Esophagus squamous epithelium (tissue), 5 donors: ENCODE measurements at regions not wholly inside any gene's neighbourhood (a gene's known extent, or its start where the extent isn't known, plus 50 kb on each side); places are given as distances from the start of the nearest gene placed in this dataset.

Experiments
- DNase-seq: peaks from one replicate; lab custom pipeline; 2025; lab: John Stamatoyannopoulos, UW
- H3K27ac ChIP-seq, 4 donors: fragments of 200-600 bp; sonication (generic); one replicate each; pipeline ENCODE4 v1.5.1; 2016 to 2019; ENCODE audit warnings: mild to moderate bottlenecking in 1 of 4
- H3K27me3 ChIP-seq, 4 donors: fragments of 200-600 bp; sonication (generic); 1 replicate in 3 of 4; 2 replicates in 1 of 4; pipeline versions ENCODE4 v1.5.1 to v1.6.0; 2017 to 2021; ENCODE audit warnings: antibody characterized with exemption in 1 of 4
- H3K36me3 ChIP-seq, 3 donors: fragments of 200-600 bp; sonication (generic); one replicate each; pipeline ENCODE4 v1.5.1; 2016 to 2019
- H3K4me1 ChIP-seq, 3 donors: fragments of 200-600 bp; sonication (generic); one replicate each; pipeline ENCODE4 v1.5.1; 2017 to 2019
- H3K4me3 ChIP-seq, 4 donors: fragments of 200-600 bp; sonication (generic); 1 replicate in 3 of 4; 2 replicates in 1 of 4; pipeline ENCODE4 v1.5.1; 2016 to 2019; ENCODE audit warnings: mild to moderate bottlenecking in 2 of 4, moderate library complexity in 1 of 4
- H3K9me3 ChIP-seq, 3 donors: fragments of 200-600 bp; sonication (generic); one replicate each; pipeline ENCODE4 v1.5.1; 2016 to 2019
- CTCF ChIP-seq, 6 experiments: fragments of 450-650 bp in 4 of 6; fragments of 200-600 bp in 2 of 6; sonication (generic) in 2 of 6; IDR thresholded peaks; one replicate each; pipeline ENCODE4 v1.5.1; 2016 to 2019; ENCODE audit warnings: antibody characterized with exemption in 6 of 6, mild to moderate bottlenecking in 4 of 6, moderate library complexity in 4 of 6
- POLR2A ChIP-seq, 4 donors: fragments of 450-650 bp; IDR thresholded peaks; one replicate each; pipeline ENCODE4 v1.6.1; 2017; ENCODE audit warnings: antibody characterized with exemption in 4 of 4, mild to moderate bottlenecking in 4 of 4, moderate library complexity in 3 of 4
- WGBS, 2 donors: methylation state at CpG; one replicate each; pipeline ENCODE4 v1.1.5; 2018; 5-methylcytosine and 5-hydroxymethylcytosine counted together
- intact Hi-C: fragments of 100-400 bp; cut with DNase I; formaldehyde crosslinking; loops from one replicate; pipeline ENCODE4 v1.15.0; 2022
- donor health status: DM: yes; HTN: yes; CAD: no.

GRCh38 chr9:16960084-16960483 lies 89.6 kb upstream of the BNC2 start:
- Histone ChIP-seq H3K36me3 (no peaks in the 10 kb centered on the region), H3K27ac (no peak overlapping the region), H3K4me3 (no peak overlapping the region), H3K9me3 (no peaks in the 10 kb centered on the region), H3K4me1 (no peaks in the 10 kb centered on the region), H3K27me3 (no peaks in the 10 kb centered on the region)
- TF ChIP-seq POLR2A (IDR thresholded peaks at IDR 0.05): no peak
- no peak for TF ChIP-seq CTCF (IDR thresholded peaks at IDR 0.05)
- intact Hi-C loops: no loop called here
- DNase-seq: no peak
- WGBS, 2 donors: 30% methylated on average over 2 of the region's 2 CpGs; no CpG with 5 or more reads in 1 of the 2 donors

GRCh38 chr9:16959391-16959790 lies 88.9 kb upstream of the BNC2 start:
- Histone ChIP-seq H3K36me3 (no peaks in the 10 kb centered on the region), H3K4me1 (no peaks in the 10 kb centered on the region), H3K27ac (no peak overlapping the region), H3K9me3 (no peaks in the 10 kb centered on the region), H3K4me3 (no peak overlapping the region), H3K27me3 (no peaks in the 10 kb centered on the region)
- intact Hi-C loops: no loop called here
- no peak for TF ChIP-seq CTCF (IDR thresholded peaks at IDR 0.05)
- no peak for TF ChIP-seq POLR2A (IDR thresholded peaks at IDR 0.05)
- no peak for DNase-seq

GRCh38 chr9:16954040-16954439 lies 83.6 kb upstream of the BNC2 start:
- no peak for DNase-seq
- Histone ChIP-seq H3K9me3 (no peaks in the 10 kb centered on the region), H3K36me3 (no peaks in the 10 kb centered on the region), H3K4me3 (no peak overlapping the region), H3K27me3 (no peaks in the 10 kb centered on the region), H3K4me1 (no peaks in the 10 kb centered on the region), H3K27ac (no peak overlapping the region)
- WGBS, 2 donors: 85 to 89% methylated on average over 2 of the region's 2 CpGs
- intact Hi-C loops: no loop called here
- TF ChIP-seq CTCF (IDR thresholded peaks at IDR 0.05): no peak
- no peak for TF ChIP-seq POLR2A (IDR thresholded peaks at IDR 0.05)

- TF ChIP-seq POLR2A (IDR thresholded peaks at IDR 0.05) (no peak), CTCF (IDR thresholded peaks at IDR 0.05) (no peak)
- no peak for DNase-seq
- H3K36me3 ChIP-seq: no peaks in the 10 kb centered on the region
- no peak overlapping the region for H3K27ac ChIP-seq
- H3K4me1 ChIP-seq: no peaks in the 10 kb centered on the region
- H3K9me3 ChIP-seq: no peaks in the 10 kb centered on the region
- intact Hi-C loops: no loop called here
- no peaks in the 10 kb centered on the region for H3K27me3 ChIP-seq
- WGBS, 2 donors: 77 to 89% methylated on average over 2 of the region's 2 CpGs
- no peak overlapping the region for H3K4me3 ChIP-seq
These were observed 81.0 kb upstream of the BNC2 start for GRCh38 chr9:16951502-16951901.

- 71 to 81% methylated on average over 4 of the region's 4 CpGs for WGBS, 2 donors
- TF ChIP-seq CTCF (IDR thresholded peaks at IDR 0.05) (no peak), POLR2A (IDR thresholded peaks at IDR 0.05) (no peak)
- no peak for DNase-seq
- Histone ChIP-seq H3K27ac (no peak overlapping the region), H3K4me3 (no peak overlapping the region), H3K27me3 (no peaks in the 10 kb centered on the region), H3K9me3 (no peaks in the 10 kb centered on the region), H3K36me3 (no peaks in the 10 kb centered on the region), H3K4me1 (no peaks in the 10 kb centered on the region)
- intact Hi-C loops: no loop called here
These were observed 79.6 kb upstream of the BNC2 start for GRCh38 chr9:16950051-16950450.
